ENCODE measurements at regions not wholly inside any gene's neighbourhood (a gene's known extent, or its start where the extent isn't known, plus 50 kb on each side); places are given as distances from the start of the nearest gene placed in this dataset.
A peak's percentile ranks its signal among the peaks of the same experiment; 100 is the strongest.

DNA sequence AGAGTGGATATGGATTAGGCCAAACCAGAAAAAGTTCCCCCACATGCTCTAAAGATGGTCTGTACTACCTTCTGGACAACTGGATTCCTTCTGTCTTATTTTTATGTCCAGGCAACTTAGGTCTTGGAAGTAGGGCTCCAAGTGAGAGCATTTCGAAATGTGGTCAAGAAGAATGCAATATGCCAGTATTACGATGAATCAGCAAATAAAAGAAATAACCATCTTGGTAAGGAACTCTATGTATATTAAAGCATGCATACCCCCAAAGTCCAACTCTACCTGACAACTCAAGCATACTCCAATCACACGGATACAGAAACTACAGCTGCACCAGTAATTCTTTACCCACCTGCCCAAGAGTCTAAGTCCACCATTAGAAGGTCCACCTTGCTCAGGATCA, 234.5 kb downstream of the HNRNPD start:
- POLR2A ChIA-PET, result no interaction called here

DNA sequence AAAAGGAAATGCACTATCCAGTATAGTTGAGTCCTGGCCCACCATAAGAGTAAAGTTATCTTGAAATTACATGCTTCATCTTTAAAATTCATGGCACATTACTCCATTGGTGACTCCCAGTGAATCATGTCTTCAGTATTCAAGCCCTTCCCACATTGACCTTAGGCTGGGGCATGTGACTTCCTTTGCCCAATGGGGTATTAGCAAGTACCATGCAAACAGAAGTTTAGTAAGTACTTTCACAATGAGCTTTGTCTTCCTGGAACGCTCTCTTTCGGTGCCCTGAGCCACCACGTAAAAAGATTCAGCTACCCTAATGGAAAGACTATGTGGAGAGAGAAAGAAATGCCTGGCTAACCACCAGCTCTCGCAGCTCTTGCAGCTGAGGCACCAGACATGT, 235.4 kb downstream of the HNRNPD start:
- no peak for DNase-seq
- Histone ChIP-seq H3K4me1 (ENCODE audit: control insufficient read depth in 1 of 2, extremely low read depth in 1 of 2, insufficient read depth in 2 of 2, low read length in 2 of 2) (peaks cover 8 to 13% of the 10 kb centered on the region in 2 experiments), H3K9me3 (no peaks in the 10 kb centered on the region), H3K27ac (ENCODE audit: low read length) (no peak overlapping the region), H3K36me3 (ENCODE audit: control insufficient read depth in 2 of 2, extremely low read depth in 1 of 2, insufficient read depth in 1 of 2, low read length in 1 of 2) (no peaks in the 10 kb centered on the region), H3K27me3 (replicated peaks in 1 of 2; ENCODE audit: control insufficient read depth in 2 of 2, extremely low read depth in 1 of 2, insufficient read depth in 2 of 2, low read length in 1 of 2) (no peaks in the 10 kb centered on the region), H3K4me3 (ENCODE audit: control insufficient read depth in 1 of 2, extremely low read depth in 1 of 2, low read length in 1 of 2) (no peak overlapping the region)
- H3K4me3 Mint-ChIP-seq, result no peak overlapping the region
- peaks cover 0 to 4% (median 0%) of the 10 kb centered on the region in 3 donors for H3K9me3 Mint-ChIP-seq
- no peaks in the 10 kb centered on the region for H3K27me3 Mint-ChIP-seq
- CTCF ChIA-PET, result interaction anchor here in 1 of 2 donors (0.6 to 1.4 kb wide), 2 partner anchors 16 to 21 kb away, joined by 3 to 4 read pairs; no protein-coding TSS in a partner anchor
- WGBS (ENCODE audit: insufficient coverage), result no CpG with 5 or more reads among the region's 4 CpGs
- H3K27ac Mint-ChIP-seq, result no peak overlapping the region
- ATAC-seq (replicated peaks in 1 of 4), result no peak
- peaks cover 18 to 39% (median 28%) of the 10 kb centered on the region in 3 donors for H3K4me1 Mint-ChIP-seq
- POLR2A ChIA-PET, result no interaction called here
- H3K36me3 Mint-ChIP-seq, result no peaks in the 10 kb centered on the region

More for the DNA sequence above, 234.5 kb downstream of the HNRNPD start:
- Mint-ChIP-seq H3K27ac (no peak overlapping the region), H3K27me3 (no peaks in the 10 kb centered on the region), H3K9me3 (peaks cover 0 to 4% (median 0%) of the 10 kb centered on the region in 3 donors), H3K4me3 (no peak overlapping the region), H3K36me3 (no peaks in the 10 kb centered on the region), H3K4me1 (peaks cover 18 to 35% (median 28%) of the 10 kb centered on the region in 3 donors)
- WGBS (ENCODE audit: insufficient coverage), result no CpG with 5 or more reads among the region's 3 CpGs
- Histone ChIP-seq H3K9me3 (no peaks in the 10 kb centered on the region), H3K27ac (ENCODE audit: low read length) (no peak overlapping the region), H3K4me3 (ENCODE audit: control insufficient read depth in 1 of 2, extremely low read depth in 1 of 2, low read length in 1 of 2) (no peak overlapping the region), H3K27me3 (replicated peaks in 1 of 2; ENCODE audit: control insufficient read depth in 2 of 2, extremely low read depth in 1 of 2, insufficient read depth in 2 of 2, low read length in 1 of 2) (no peaks in the 10 kb centered on the region), H3K4me1 (ENCODE audit: control insufficient read depth in 1 of 2, extremely low read depth in 1 of 2, insufficient read depth in 2 of 2, low read length in 2 of 2) (peaks cover 8 to 13% of the 10 kb centered on the region in 2 experiments), H3K36me3 (ENCODE audit: control insufficient read depth in 2 of 2, extremely low read depth in 1 of 2, insufficient read depth in 1 of 2, low read length in 1 of 2) (no peaks in the 10 kb centered on the region)
- no peak for DNase-seq
- CTCF ChIA-PET, result no interaction called here
- ATAC-seq (replicated peaks in 1 of 4), result no peak

GRCh38 chr4:82136161-82136801, 237.5 kb downstream of the HNRNPD start:
- H3K9me3 Mint-ChIP-seq, result peaks cover 0 to 4% (median 0%) of the 10 kb centered on the region in 3 donors
- peak; percentile 40 to 81 (median 67) for ATAC-seq (replicated peaks in 1 of 4)
- POLR2A ChIA-PET, result no interaction called here

DNA sequence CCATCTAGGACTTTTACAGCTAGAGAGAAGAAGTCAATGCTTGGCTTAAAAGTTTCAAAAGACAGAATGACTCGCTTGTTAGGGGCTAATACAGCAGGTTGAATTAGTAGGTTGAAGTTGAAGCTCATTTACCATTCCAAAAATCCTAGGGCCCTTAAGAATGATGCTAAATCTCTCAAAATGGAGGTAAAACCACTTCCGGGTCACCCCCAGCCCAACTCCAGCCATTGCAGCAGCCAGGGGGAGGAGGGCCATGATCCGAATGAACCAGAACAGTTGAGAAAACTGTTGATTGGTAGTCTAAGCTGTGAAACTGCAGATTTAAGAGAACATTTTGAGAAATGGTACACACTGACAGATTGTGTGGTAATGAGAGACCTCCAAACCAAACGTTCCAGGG, 245.4 kb downstream of the HNRNPD start:
- H3K9me3 Mint-ChIP-seq, result no peaks in the 10 kb centered on the region
- H3K36me3 ChIP-seq (ENCODE audit: control insufficient read depth in 2 of 2, extremely low read depth in 1 of 2, insufficient read depth in 1 of 2, low read length in 1 of 2), result no peaks in the 10 kb centered on the region
- H3K4me1 Mint-ChIP-seq, result peaks cover 0 to 15% (median 0%) of the 10 kb centered on the region in 3 donors
- no peaks in the 10 kb centered on the region for H3K4me1 ChIP-seq (ENCODE audit: control insufficient read depth in 1 of 2, extremely low read depth in 1 of 2, insufficient read depth in 2 of 2, low read length in 2 of 2)
- no peak overlapping the region for H3K27ac ChIP-seq (ENCODE audit: low read length)
- peaks cover 0 to 13% of the 10 kb centered on the region in 2 donors for H3K27me3 Mint-ChIP-seq
- ChIA-PET CTCF (no interaction called here), POLR2A (no interaction called here)
- whole genome bisulfite sequencing (ENCODE audit: insufficient coverage), result 100% methylated on average over 2 of the region's 4 CpGs
- no peak overlapping the region for H3K4me3 Mint-ChIP-seq
- no peaks in the 10 kb centered on the region for H3K9me3 ChIP-seq
- H3K36me3 Mint-ChIP-seq, result no peaks in the 10 kb centered on the region
- no peak overlapping the region for H3K27ac Mint-ChIP-seq
- no peaks in the 10 kb centered on the region for H3K27me3 ChIP-seq (replicated peaks in 1 of 2; ENCODE audit: control insufficient read depth in 2 of 2, extremely low read depth in 1 of 2, insufficient read depth in 2 of 2, low read length in 1 of 2)
- ATAC-seq (replicated peaks in 1 of 4) (no peak), DNase-seq (no peak)
- no peak overlapping the region for H3K4me3 ChIP-seq (ENCODE audit: control insufficient read depth in 1 of 2, extremely low read depth in 1 of 2, low read length in 1 of 2)

More at GRCh38 chr4:82136161-82136801, 237.5 kb downstream of the HNRNPD start:
- Histone ChIP-seq H3K4me3 (ENCODE audit: control insufficient read depth in 1 of 2, extremely low read depth in 1 of 2, low read length in 1 of 2) (no peak overlapping the region), H3K36me3 (ENCODE audit: control insufficient read depth in 2 of 2, extremely low read depth in 1 of 2, insufficient read depth in 1 of 2, low read length in 1 of 2) (no peaks in the 10 kb centered on the region), H3K27me3 (replicated peaks in 1 of 2; ENCODE audit: control insufficient read depth in 2 of 2, extremely low read depth in 1 of 2, insufficient read depth in 2 of 2, low read length in 1 of 2) (no peaks in the 10 kb centered on the region), H3K27ac (ENCODE audit: low read length) (peak overlapping the region; percentile 27), H3K4me1 (ENCODE audit: control insufficient read depth in 1 of 2, extremely low read depth in 1 of 2, insufficient read depth in 2 of 2, low read length in 2 of 2) (peaks cover 8 to 13% of the 10 kb centered on the region in 2 experiments), H3K9me3 (no peaks in the 10 kb centered on the region)
- Mint-ChIP-seq H3K36me3 (no peaks in the 10 kb centered on the region), H3K4me3 (peak overlapping the region; percentile 35 to 47 (median 38)), H3K4me1 (peaks cover 18 to 44% (median 28%) of the 10 kb centered on the region in 3 donors), H3K27ac (peak overlapping the region; percentile 91 to 98), H3K27me3 (no peaks in the 10 kb centered on the region)
- CTCF ChIA-PET, result no interaction called here
- WGBS (ENCODE audit: insufficient coverage), result no CpG with 5 or more reads among the region's 2 CpGs
- DNase-seq, result peak in 1 of 35 experiments; percentile 32

DNA sequence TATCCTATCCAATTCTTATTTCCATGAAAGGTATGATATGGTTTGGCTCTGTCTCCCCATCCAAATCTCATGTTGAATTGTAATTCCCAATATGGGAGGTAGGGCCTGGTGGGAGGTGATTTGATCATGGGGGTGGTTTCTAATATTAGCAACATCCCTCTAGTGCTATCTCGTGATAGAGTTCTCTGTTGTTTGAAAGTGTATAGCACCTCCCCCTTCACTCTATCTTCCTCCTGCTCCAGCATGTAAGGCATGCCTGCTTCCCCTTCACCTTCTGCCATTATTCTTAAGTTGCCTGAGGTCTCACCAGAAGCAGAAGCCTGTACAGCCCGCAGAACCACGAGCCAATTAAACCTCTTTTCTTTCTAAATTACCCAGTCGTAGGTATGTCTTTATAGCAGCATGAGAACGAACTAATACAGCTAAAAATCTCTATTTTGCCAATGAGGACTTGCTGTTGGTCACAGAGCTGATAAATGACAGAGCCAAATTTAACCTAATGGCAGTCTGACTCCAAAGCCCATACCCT, 247.2 kb downstream of the HNRNPD start:
- no peak overlapping the region for H3K27ac Mint-ChIP-seq
- Histone ChIP-seq H3K9me3 (no peaks in the 10 kb centered on the region), H3K4me1 (ENCODE audit: control insufficient read depth in 1 of 2, extremely low read depth in 1 of 2, insufficient read depth in 2 of 2, low read length in 2 of 2) (no peaks in the 10 kb centered on the region), H3K36me3 (ENCODE audit: control insufficient read depth in 2 of 2, extremely low read depth in 1 of 2, insufficient read depth in 1 of 2, low read length in 1 of 2) (no peaks in the 10 kb centered on the region), H3K27ac (ENCODE audit: low read length) (no peak overlapping the region), H3K27me3 (replicated peaks in 1 of 2; ENCODE audit: control insufficient read depth in 2 of 2, extremely low read depth in 1 of 2, insufficient read depth in 2 of 2, low read length in 1 of 2) (no peaks in the 10 kb centered on the region), H3K4me3 (ENCODE audit: control insufficient read depth in 1 of 2, extremely low read depth in 1 of 2, low read length in 1 of 2) (no peak overlapping the region)
- DNase-seq, result no peak
- H3K36me3 Mint-ChIP-seq, result no peaks in the 10 kb centered on the region
- ChIA-PET POLR2A (interaction anchor here in 1 of 2 donors (0.6 kb wide), 1 partner anchor 135 kb away, joined by 4 read pairs; no protein-coding TSS in a partner anchor), CTCF (interaction anchor here (0.6 to 1.1 kb wide), 3 partner anchors 142 to 672 kb away, joined by 3 read pairs; no protein-coding TSS in a partner anchor)
- WGBS (ENCODE audit: insufficient coverage), result 65% methylated on average over 4 of the region's 5 CpGs
- ATAC-seq (replicated peaks in 1 of 4), result no peak
- no peak overlapping the region for H3K4me3 Mint-ChIP-seq
- H3K9me3 Mint-ChIP-seq, result no peaks in the 10 kb centered on the region
- H3K27me3 Mint-ChIP-seq, result peaks cover 0 to 13% of the 10 kb centered on the region in 2 donors
- H3K4me1 Mint-ChIP-seq, result peaks cover 0 to 10% (median 0%) of the 10 kb centered on the region in 3 donors

- POLR2A ChIA-PET, result interaction anchor here in 1 of 2 donors (0.6 kb wide), 1 partner anchor 136 kb away, joined by 4 read pairs; no protein-coding TSS in a partner anchor
- no CpG with 5 or more reads among the region's 6 CpGs for WGBS (ENCODE audit: insufficient coverage)
- Mint-ChIP-seq H3K36me3 (no peaks in the 10 kb centered on the region), H3K4me3 (no peak overlapping the region), H3K27me3 (peaks cover 0 to 13% of the 10 kb centered on the region in 2 donors), H3K27ac (no peak overlapping the region), H3K4me1 (peaks cover 0 to 10% (median 0%) of the 10 kb centered on the region in 3 donors), H3K9me3 (no peaks in the 10 kb centered on the region)
- DNase-seq, result no peak
- Histone ChIP-seq H3K27ac (ENCODE audit: low read length) (no peak overlapping the region), H3K36me3 (ENCODE audit: control insufficient read depth in 2 of 2, extremely low read depth in 1 of 2, insufficient read depth in 1 of 2, low read length in 1 of 2) (no peaks in the 10 kb centered on the region), H3K27me3 (replicated peaks in 1 of 2; ENCODE audit: control insufficient read depth in 2 of 2, extremely low read depth in 1 of 2, insufficient read depth in 2 of 2, low read length in 1 of 2) (no peaks in the 10 kb centered on the region), H3K4me1 (ENCODE audit: control insufficient read depth in 1 of 2, extremely low read depth in 1 of 2, insufficient read depth in 2 of 2, low read length in 2 of 2) (no peaks in the 10 kb centered on the region), H3K4me3 (ENCODE audit: control insufficient read depth in 1 of 2, extremely low read depth in 1 of 2, low read length in 1 of 2) (no peak overlapping the region), H3K9me3 (no peaks in the 10 kb centered on the region)
- no peak for ATAC-seq (replicated peaks in 1 of 4)
- CTCF ChIA-PET, result interaction anchor here (0.6 to 1.9 kb wide), 3 partner anchors 142 to 672 kb away, joined by 3 to 7 read pairs (median 3); no protein-coding TSS in a partner anchor
Observed at GRCh38 chr4:82125787-82126297, 247.9 kb downstream of the HNRNPD start.

Measured in T-cell (primary cell).